Vagina (tissue), 2 donors: ENCODE measurements at regions not wholly inside any gene's neighbourhood (a gene's known extent, or its start where the extent isn't known, plus 50 kb on each side); places are given as distances from the start of the nearest gene placed in this dataset.
"Not testable (repeated sequence)": the region's sequence is repeated elsewhere in the genome, so short reads cannot be mapped to it uniquely, and the experiment has no call there.

Source experiments
- DNase-seq, 2 donors: peaks; one replicate each; pipeline ENCODE4 v3.0.0-alpha.2; 2017; ENCODE audit errors: extremely low spot score in 2 of 2
- H3K27ac ChIP-seq: fragments of 200-600 bp; sonication (generic); one replicate; pipeline ENCODE4 v1.5.1; 2019
- H3K27me3 ChIP-seq: fragments of 200-600 bp; sonication (generic); one replicate; pipeline ENCODE4 v1.5.1; 2019
- H3K36me3 ChIP-seq, 2 donors: fragments of 200-600 bp; sonication (generic); one replicate each; pipeline ENCODE4 v1.5.1; 2017 to 2019
- H3K4me1 ChIP-seq: fragments of 200-600 bp; sonication (generic); one replicate; pipeline ENCODE4 v1.5.1; 2019
- H3K4me3 ChIP-seq, 2 donors: fragments of 200-600 bp; sonication (generic); 1 replicate in 1 of 2; 2 replicates in 1 of 2; pipeline ENCODE4 v1.5.1; 2016 to 2019
- H3K9me3 ChIP-seq: fragments of 200-600 bp; sonication (generic); one replicate; pipeline ENCODE4 v1.5.1; 2019
- POLR2A ChIP-seq, 2 donors: fragments of 450-650 bp; IDR thresholded peaks; one replicate each; pipeline ENCODE4 v1.6.1; 2017; ENCODE audit warnings: antibody characterized with exemption in 2 of 2, mild to moderate bottlenecking in 2 of 2, moderate library complexity in 2 of 2
- POLR2AphosphoS5 ChIP-seq, 2 donors: sonication (generic); formaldehyde crosslinking; IDR thresholded peaks; one replicate each; pipeline ENCODE4 v1.9.0; 2017; ENCODE audit warnings: antibody characterized with exemption in 2 of 2, mild to moderate bottlenecking in 2 of 2, low read depth in 1 of 2; ENCODE audit not compliant: insufficient read depth in 1 of 2
- intact Hi-C: fragments of 100-400 bp; cut with DNase I; formaldehyde crosslinking; loops from one replicate; pipeline ENCODE4 v1.15.1; 2023
- TF ChIP-seq, protein P1 (sequence below), 3 experiments: fragments of 450-650 bp in 2 of 3; fragments of 200-600 bp in 1 of 3; sonication (generic) in 1 of 3; IDR thresholded peaks; one replicate each; pipeline ENCODE4 v1.5.1; 2017 to 2019; ENCODE audit warnings: antibody characterized with exemption in 3 of 3, mild to moderate bottlenecking in 2 of 3, moderate library complexity in 2 of 3

DNA sequence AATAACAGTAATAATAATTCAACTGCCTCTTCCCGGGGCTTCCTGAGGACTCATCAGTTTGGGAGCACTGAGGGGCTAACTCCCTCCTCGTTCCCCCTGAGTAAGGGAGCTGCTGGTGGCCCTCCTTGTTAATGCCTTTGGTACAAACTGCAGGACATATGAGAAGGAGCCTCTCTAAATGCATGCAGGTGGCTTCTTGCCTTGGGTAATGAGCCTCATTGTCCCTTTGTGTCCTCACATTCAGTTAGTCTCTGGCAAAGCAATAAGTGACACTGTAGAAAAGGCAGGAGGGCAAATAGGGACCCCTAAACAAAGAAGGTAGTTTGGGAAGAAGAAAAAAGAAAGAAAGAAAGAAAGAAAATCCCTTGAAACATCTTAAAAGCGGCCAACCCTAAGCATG is 95.4 kb upstream of the ERCC6L2 start:
- H3K4me1 ChIP-seq: peaks cover 7% of the 10 kb centered on the region
- no peak for DNase-seq
- no peaks in the 10 kb centered on the region for H3K36me3 ChIP-seq
- no peaks in the 10 kb centered on the region for H3K27me3 ChIP-seq
- H3K27ac ChIP-seq: no peak overlapping the region
- intact Hi-C loops: no loop called here
- TF ChIP-seq POLR2A (IDR thresholded peaks at IDR 0.05): no peak
- TF ChIP-seq POLR2AphosphoS5 (IDR thresholded peaks at IDR 0.05; ENCODE audit: insufficient read depth in 1 of 2, low read depth in 1 of 2): no peak
- TF ChIP-seq, protein P1, sequence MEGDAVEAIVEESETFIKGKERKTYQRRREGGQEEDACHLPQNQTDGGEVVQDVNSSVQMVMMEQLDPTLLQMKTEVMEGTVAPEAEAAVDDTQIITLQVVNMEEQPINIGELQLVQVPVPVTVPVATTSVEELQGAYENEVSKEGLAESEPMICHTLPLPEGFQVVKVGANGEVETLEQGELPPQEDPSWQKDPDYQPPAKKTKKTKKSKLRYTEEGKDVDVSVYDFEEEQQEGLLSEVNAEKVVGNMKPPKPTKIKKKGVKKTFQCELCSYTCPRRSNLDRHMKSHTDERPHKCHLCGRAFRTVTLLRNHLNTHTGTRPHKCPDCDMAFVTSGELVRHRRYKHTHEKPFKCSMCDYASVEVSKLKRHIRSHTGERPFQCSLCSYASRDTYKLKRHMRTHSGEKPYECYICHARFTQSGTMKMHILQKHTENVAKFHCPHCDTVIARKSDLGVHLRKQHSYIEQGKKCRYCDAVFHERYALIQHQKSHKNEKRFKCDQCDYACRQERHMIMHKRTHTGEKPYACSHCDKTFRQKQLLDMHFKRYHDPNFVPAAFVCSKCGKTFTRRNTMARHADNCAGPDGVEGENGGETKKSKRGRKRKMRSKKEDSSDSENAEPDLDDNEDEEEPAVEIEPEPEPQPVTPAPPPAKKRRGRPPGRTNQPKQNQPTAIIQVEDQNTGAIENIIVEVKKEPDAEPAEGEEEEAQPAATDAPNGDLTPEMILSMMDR (IDR thresholded peaks at IDR 0.05): no peak
- no peak overlapping the region for H3K4me3 ChIP-seq
- H3K9me3 ChIP-seq: no peaks in the 10 kb centered on the region

- DNase-seq, intact Hi-C loops, H3K27ac ChIP-seq: not testable (repeated sequence)
Observed at GRCh38 chr9:95779597-95779996, 95.9 kb upstream of the ERCC6L2 start.

GRCh38 chr9:95778957-95779356 is 96.5 kb upstream of the ERCC6L2 start:
- Histone ChIP-seq H3K27me3 (no peaks in the 10 kb centered on the region), H3K4me1 (peaks cover 7% of the 10 kb centered on the region), H3K9me3 (no peaks in the 10 kb centered on the region), H3K36me3 (no peaks in the 10 kb centered on the region), H3K27ac (no peak overlapping the region), H3K4me3 (no peak overlapping the region)
- TF ChIP-seq, protein P1 (IDR thresholded peaks at IDR 0.05): no peak
- TF ChIP-seq POLR2AphosphoS5 (IDR thresholded peaks at IDR 0.05; ENCODE audit: insufficient read depth in 1 of 2, low read depth in 1 of 2) (peak in 1 of 2 donors; percentile 17), POLR2A (IDR thresholded peaks at IDR 0.05) (no peak)
- DNase-seq: no peak
- intact Hi-C loops: no loop called here

More at GRCh38 chr9:95779597-95779996, 95.9 kb upstream of the ERCC6L2 start:
- not testable (repeated sequence) for H3K36me3 ChIP-seq, H3K27me3 ChIP-seq, H3K4me3 ChIP-seq, H3K4me1 ChIP-seq, H3K9me3 ChIP-seq

DNA sequence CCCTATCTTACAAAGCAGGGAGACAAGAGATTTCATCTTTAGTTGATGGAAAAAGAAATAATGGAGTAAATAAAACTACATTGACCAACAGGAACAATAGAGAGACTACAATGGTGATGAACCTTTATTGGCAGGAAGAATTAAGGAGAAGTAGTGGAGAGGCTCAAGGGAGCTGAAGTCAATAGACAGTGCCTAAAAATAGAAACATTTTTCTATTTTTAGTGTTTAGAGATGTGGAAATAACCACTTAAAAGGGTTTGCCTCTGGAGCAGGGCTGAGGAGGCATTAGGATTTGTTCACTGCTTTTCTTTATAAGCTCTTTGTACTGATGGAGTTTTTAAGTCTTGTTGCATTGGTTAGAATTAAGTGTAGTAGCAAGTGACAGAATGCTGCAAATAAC is 98.4 kb upstream of the ERCC6L2 start:
- Histone ChIP-seq H3K27me3 (no peaks in the 10 kb centered on the region), H3K9me3 (no peaks in the 10 kb centered on the region), H3K4me1 (peaks cover 10% of the 10 kb centered on the region), H3K27ac (no peak overlapping the region), H3K36me3 (no peaks in the 10 kb centered on the region), H3K4me3 (no peak overlapping the region)
- no peak for DNase-seq
- intact Hi-C loops: no loop called here
- TF ChIP-seq, protein P1 (IDR thresholded peaks at IDR 0.05): no peak
- TF ChIP-seq POLR2A (IDR thresholded peaks at IDR 0.05) (no peak), POLR2AphosphoS5 (IDR thresholded peaks at IDR 0.05; ENCODE audit: insufficient read depth in 1 of 2, low read depth in 1 of 2) (no peak)

DNA sequence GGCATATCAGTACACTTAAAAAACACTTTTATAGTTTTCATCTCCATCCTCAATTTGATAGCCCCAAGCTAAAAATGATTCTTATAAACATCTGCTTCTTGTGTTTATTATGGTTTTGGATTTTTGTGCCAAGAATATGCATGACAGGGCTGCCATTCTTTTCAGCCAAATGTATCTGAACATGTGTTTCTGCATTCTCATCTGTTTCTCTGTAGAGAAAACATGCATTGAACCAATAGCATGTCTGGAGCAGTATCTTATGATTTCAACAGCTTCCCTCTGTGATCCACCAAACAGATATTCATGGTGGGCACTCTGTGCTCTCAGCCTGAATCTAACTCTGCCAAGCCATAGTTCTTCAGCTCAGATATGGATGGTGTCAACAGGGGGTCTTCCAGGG is 99.3 kb upstream of the ERCC6L2 start:
- H3K9me3 ChIP-seq: no peaks in the 10 kb centered on the region
- H3K27ac ChIP-seq: no peak overlapping the region
- H3K27me3 ChIP-seq: no peaks in the 10 kb centered on the region
- no peak overlapping the region for H3K4me3 ChIP-seq
- intact Hi-C loops: no loop called here
- TF ChIP-seq POLR2A (IDR thresholded peaks at IDR 0.05) (no peak), POLR2AphosphoS5 (IDR thresholded peaks at IDR 0.05; ENCODE audit: insufficient read depth in 1 of 2, low read depth in 1 of 2) (no peak)
- TF ChIP-seq, protein P1 (IDR thresholded peaks at IDR 0.05): no peak
- H3K36me3 ChIP-seq: no peaks in the 10 kb centered on the region
- peaks cover 19% of the 10 kb centered on the region for H3K4me1 ChIP-seq
- no peak for DNase-seq

DNA sequence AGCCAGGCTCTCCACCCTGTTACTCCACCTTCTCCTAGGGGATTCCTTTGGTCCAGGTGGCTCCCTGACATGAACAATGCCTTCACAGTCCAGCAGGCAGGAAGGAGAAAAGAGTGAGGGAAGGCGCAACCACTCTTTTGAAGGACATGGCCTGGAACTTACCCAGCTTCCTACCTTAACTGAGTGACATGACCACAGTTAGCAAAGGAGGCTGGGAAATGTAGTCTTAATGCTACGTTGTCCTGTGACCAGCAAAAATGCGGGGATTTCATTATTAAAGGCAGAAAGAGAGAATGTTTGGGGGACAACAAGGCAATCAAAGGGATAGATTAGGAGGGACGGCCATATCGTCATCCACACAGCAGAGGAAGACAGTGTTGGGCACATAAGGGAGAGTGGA is 100.3 kb upstream of the ERCC6L2 start:
- Histone ChIP-seq H3K27me3 (no peaks in the 10 kb centered on the region), H3K4me1 (peaks cover 26% of the 10 kb centered on the region), H3K27ac (no peak overlapping the region), H3K4me3 (no peak overlapping the region), H3K36me3 (no peaks in the 10 kb centered on the region), H3K9me3 (no peaks in the 10 kb centered on the region)
- DNase-seq: no peak
- intact Hi-C loops: no loop called here
- no peak for TF ChIP-seq POLR2AphosphoS5 (IDR thresholded peaks at IDR 0.05; ENCODE audit: insufficient read depth in 1 of 2, low read depth in 1 of 2)
